HG03095 (cell line): ENCODE measurements at regions not wholly inside any gene's neighbourhood (a gene's known extent, or its start where the extent isn't known, plus 50 kb on each side); places are given as distances from the start of the nearest gene placed in this dataset.

Experiments used
- ATAC-seq: cut with Tn5 transposase; IDR thresholded peaks from one replicate; pipeline ENCODE4 v1.9.1; 2021; ENCODE audit warnings: moderate library complexity; ENCODE audit not compliant: unreplicated experiment

GRCh38 chr6:156028335-156029131, 572.9 kb upstream of the NOX3 start:
- ATAC-seq: no peak

DNA sequence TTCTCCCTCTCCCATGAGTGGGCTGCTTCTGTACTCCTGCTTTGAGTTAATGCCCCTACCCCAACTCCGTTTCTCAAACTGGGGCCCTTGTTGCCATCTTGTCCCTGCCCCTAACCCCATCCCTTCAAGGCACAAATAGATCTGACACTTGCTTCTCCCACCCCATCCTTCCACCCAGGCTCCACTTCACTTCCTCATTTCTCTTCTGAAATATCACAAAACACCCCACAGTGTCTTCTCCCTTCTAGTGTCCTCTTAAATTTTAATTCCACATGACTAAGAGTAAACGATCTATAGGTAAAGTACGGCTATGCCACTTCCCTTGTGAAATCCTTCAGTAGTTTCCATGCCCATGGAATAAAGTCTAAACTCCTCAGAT, 571.6 kb upstream of the NOX3 start:
- ATAC-seq: no peak

DNA sequence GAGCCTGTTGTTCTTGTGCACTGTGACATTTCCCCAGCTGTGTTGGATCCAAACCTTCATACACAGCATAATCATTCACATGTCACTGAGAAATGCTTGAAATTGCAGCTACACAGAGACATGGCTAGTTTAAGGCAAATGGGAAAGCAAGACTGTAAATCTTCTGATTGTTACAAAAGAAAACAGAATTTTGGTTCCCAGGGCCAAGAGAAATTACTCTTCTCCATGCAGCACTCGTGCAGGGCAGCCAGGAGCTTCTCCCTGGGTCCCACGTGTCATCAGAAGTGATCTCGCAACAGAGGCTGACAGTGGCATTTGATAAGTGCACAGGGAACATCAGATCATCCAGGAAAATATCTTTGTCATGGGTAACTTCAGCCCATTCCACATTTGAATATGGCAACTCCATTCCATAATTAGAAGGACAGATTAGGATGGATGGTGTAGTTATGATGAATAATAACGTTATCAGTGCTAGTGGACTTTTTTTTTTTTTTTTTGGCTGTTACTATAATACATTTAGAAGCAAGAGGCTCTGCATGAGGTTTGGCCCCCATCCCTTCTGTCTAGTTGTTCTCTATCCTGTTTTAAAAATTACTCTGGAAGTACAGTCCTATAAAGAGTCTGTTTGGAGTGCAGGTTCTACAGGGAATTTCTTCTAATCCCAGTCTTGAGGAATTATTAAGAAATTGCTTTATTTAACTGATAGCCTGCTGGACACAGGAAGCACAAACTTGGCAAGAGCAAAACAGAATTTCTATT, 571.0 kb upstream of the NOX3 start:
- no peak for ATAC-seq

DNA sequence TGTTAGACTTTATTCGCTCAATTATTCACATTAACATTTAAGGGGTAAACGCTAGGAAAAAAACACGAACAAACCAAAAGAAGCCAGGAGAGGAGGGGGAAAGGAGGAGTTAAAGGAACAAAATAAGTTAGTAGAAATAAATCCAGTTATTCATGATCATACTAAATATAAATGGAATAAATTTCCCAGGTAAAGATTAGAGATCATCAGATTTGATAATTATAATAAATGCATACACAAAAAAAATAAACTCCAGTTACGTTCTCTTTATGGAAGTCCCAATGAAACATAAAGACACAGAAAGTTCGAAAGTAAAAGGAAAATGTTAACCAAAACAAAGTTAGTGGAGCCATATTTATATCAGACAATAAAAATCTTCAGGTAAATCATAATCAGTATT, 568.7 kb upstream of the NOX3 start:
- no peak for ATAC-seq

- no peak for ATAC-seq
Observed at GRCh38 chr6:156021746-156022396, 566.2 kb upstream of the NOX3 start.

DNA sequence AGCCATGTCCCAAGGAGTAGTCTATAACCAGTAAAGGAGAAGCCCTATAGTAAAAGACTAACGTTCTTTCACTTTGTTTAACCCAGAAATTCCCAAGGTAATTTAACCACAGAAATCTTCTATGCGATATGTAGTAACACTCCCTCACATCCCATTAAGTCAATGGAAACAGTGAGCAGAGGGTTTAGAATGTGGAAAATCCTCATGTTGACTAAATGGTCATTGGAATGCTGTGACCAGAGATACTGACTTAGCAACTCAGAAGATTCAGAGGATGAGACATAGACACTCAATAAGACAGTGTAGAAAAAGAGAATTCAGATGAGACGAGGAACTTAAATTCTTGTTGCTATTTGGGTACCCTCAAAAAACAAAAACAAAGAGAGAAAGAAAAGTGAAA, 562.2 kb upstream of the NOX3 start:
- ATAC-seq: no peak

DNA sequence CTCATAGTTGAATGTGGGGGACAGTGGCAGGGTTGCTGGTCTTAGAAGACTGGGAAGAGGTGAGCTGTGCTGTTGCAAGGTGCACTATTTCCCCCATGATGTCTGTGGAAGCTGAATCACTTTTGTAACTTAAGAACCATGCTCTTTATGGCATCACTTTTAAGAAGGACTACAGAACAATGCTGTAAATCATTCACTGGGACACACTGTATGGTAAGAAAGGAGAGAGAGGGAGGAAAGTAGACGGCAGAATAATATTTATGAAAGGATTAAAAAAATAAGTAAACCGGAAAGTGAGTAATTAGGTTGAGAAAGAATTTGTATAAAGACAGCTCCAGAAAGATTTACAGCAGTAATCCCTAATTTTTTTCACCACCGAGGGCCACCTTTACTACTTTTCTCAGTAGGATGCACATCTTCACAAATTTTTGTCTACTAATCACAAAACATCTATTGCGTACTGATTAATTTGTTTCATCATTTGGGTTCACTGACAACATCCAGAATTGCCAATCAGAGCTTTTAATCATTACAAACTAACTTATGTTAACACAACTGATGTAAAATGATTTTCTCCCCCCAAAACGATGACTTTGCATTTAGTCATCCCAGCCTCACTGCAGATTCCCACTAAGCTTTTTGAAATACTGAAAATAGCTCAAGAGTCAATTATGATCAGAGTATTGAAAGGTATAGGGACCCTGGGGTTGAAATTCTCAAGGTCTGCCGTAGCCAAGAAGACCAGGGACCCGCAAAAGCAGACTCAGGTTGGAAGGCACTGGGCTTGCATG, 560.7 kb upstream of the NOX3 start:
- no peak for ATAC-seq

DNA sequence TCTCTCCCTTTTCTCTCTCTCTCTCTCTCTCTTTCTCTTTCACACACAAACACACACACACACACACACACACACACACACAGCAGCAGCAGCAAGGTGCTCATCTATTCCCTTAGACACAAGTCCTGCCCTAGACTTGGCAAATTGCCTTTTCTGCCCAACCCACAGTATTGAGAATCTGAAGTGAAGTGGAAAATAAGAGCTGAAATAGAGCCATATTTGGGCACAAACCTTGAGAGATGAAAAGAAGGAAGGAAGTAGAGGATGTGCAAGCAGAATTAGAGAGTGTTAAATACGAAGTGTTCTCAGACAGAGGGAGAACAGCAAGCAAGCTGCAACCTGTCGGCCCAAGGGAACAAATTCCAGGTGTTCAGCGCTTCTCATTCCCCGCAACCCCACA, 557.5 kb upstream of the NOX3 start:
- ATAC-seq: no peak

DNA sequence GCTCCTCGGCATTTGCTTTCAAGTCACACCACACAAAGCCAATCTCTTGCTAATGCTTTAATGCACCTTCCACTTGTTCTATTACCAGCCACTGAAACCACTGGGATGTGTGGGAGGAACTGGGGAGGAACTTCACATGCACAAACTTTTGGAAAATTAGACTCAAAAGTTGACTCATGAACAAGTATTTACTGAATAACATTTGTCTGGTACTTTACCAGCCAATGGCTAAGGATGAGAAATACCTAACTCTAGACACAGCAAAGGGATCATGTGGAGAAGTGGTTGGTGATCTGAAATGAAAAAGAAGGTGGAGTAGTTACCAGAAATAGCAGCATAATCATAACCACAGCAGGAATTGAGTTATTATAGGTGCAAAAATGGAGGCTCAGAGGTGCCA, 554.0 kb upstream of the NOX3 start:
- no peak for ATAC-seq

- no peak for ATAC-seq
Observed at GRCh38 chr6:156004796-156005195, 549.2 kb upstream of the NOX3 start.

DNA sequence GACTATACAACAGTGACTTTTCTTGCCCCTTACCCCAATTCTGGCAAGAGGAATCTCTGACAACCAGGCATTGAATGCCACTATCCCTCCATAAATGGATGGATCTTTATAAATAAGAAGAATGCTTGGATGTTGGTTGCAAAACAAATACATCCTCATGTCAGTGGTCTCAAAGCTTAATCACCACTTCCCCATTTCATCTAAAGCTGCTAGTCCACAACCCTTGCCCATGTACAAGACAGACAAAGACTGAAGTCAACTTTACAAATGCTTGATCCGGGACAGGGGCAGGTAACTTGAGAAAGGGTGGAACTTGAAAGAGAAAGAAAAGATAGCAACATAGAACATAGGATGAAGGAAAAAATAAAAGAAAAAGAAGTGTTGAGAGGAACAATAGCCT, 540.5 kb upstream of the NOX3 start:
- ATAC-seq: no peak

DNA sequence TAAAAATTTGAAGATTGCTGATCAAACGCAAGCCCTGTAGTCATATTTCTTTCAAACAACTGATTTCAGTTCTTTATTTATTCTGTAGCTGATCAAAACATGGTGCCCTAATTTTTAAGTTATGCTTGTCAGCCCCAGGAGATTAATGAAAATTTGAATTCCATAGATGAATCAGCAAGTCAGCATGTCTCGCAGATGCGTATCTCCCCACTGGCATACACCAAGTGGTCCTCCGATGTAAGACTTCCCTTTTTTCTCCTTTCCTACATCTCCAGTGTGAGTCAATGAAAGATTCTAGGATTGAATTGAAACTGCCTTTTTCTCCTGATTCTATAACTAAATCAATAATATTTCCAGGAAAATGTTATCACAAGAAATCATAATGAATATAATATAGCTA, 539.6 kb upstream of the NOX3 start:
- ATAC-seq: no peak

- no peak for ATAC-seq
Observed at GRCh38 chr6:155994086-155994485, 538.4 kb upstream of the NOX3 start.

- ATAC-seq: no peak
Observed at GRCh38 chr6:155993240-155993639, 537.6 kb upstream of the NOX3 start.

DNA sequence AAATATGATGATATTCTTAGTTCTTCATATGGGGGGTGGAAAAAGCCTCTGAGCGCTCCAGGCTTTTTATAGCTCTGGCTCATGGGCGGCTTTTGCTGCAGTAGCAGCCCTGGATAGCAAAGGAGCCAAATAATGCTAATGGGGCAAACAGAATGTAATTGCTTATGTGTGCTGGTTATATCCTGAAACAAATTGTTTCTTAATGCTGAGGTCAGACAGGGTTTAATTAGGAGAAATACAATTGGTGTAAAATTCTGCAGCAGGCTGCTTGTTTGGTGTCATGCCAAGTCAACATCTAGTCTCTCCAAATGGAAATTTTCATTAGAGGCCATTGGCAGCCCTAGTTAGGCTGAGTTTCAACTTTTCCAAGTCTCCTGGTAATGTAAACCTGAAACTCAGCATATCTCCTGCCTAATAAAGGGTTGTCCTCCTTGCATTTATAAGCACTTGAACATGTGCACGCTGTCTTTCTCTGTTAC, 530.1 kb upstream of the NOX3 start:
- ATAC-seq: no peak

DNA sequence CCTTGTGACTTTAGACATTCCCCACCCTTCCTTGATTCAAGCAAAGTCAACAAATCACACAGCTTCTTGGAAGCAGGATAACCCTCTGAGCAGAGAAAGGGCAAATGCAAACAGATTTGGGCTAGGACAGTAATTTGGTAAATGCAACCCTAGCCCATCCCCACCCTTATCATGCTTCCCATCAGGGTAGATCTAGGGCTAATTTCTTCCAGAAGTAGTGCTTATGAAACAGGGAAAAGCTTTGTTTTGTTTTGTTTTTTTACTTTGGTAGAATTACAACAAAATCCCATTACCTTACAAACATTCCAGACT, 525.1 kb upstream of the NOX3 start:
- no peak for ATAC-seq

DNA sequence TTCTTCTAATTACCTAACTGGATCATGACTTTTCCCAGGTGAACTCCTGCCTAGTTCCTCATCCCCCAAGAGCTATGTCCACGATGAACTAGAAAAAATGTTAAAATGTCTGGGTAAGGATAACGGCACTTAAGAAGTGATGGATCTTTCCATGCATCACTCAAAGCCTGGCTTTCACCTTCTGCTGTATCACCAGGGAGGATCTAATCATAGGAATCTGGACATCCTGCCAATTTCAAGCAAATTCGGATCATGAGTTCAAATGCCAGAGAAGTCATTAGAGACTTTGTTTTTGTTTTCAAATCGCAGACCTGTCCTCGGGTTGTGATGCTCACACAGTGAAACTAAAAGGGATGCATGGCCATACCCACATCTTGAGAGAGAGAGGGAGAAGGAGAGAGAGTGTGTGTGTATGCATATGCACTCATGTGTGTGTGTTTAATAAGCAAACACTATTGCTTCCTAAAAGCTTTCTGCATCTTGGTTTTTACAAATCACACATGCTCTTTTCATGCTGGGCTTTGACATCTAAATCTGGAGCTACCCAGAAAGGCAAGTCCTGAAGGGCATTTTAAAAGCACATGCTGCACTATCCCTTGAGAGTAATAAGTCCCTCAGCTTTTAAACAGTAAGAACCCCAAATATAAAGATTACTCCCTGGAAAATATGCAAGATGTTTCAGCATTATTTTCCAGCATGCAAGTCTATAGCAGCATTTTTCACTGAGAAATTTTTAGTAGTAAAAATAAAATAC, 524.6 kb upstream of the NOX3 start:
- ATAC-seq: no peak

GRCh38 chr6:155975506-155975905, 519.9 kb upstream of the NOX3 start:
- ATAC-seq: no peak

- no peak for ATAC-seq
Observed at GRCh38 chr6:155974811-155975323, 519.2 kb upstream of the NOX3 start.

GRCh38 chr6:155974359-155974758, 518.7 kb upstream of the NOX3 start:
- no peak for ATAC-seq
